ENCODE measurements at regions not wholly inside any gene's neighbourhood (a gene's known extent, or its start where the extent isn't known, plus 50 kb on each side); places are given as distances from the start of the nearest gene placed in this dataset.
"Not testable (repeated sequence)": the region's sequence is repeated elsewhere in the genome, so short reads cannot be mapped to it uniquely, and the experiment has no call there.

GRCh38 chr2:64745562-64745961 lies 91.8 kb upstream of the SERTAD2 start:
- no peak for DNase-seq

DNA sequence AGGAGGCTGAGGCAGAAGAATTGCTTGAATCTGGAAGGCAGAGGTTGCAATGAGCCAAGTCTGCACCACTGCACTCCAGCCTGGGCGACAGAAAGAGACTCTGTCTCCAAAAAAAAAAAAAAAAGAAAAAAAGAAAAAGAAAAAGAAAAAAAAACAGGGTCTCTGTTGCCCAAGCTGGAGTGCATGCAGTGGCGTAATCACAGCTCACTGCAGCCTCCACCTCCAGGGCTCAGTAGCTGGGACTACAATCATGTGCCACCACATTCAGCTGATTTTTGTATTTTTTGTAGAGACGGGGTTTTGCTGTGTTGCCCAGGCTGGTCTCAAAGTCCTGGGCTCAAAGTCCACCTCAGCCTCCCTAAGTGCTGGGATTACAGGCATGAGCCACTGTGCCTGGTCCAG lies 94.0 kb upstream of the SERTAD2 start:
- DNase-seq = not testable (repeated sequence)

- DNase-seq = no peak
Measured at GRCh38 chr2:64748147-64748546, 94.4 kb upstream of the SERTAD2 start.

GRCh38 chr2:64748561-64748960 lies 94.8 kb upstream of the SERTAD2 start:
- no peak for DNase-seq

GRCh38 chr2:64749446-64749845 lies 95.7 kb upstream of the SERTAD2 start:
- DNase-seq = no peak

DNA sequence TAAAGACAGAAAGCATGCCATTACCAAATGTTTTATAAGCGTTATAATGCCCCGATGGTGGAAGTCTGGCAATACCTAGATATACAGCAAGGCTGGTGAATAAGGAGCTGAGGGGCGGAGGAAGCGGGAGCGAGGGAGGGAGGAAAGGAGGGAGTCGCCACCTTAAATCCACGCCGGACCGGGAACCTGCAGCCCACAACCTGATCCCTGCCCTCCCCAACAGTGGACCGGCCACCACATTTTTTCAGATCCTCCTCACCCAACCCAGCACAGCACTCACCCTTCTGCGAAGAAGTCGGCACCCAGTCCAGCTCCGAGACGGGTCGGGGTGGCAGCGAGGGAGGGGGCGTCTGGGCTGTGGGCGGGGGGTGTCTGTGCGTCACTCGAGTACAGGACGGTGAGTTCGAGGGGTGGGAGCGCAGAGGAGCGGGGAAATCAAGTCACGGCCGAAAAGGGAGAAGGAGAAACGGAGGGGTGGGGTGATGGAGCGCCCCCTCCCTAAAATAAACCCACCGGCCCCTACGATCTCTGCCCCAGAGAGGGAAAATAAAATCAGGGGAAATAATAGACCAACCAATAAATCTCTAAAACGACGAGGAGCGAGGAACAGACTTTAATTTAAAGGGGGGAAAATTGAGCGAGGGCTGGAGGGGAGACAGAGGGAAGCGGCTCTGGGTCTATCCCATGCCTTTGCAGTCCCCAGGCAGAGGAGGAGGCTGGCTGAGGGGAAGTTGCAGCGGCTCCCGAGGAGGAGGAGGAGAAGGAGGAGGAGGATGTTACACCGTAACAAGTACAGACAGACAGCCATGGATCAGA lies 96.5 kb upstream of the SERTAD2 start:
- peak; percentile 32 for DNase-seq

- DNase-seq = peak; percentile 99
Measured at GRCh38 chr2:64750817-64751285, 97.1 kb upstream of the SERTAD2 start.

GRCh38 chr2:64751286-64752260 lies 97.9 kb upstream of the SERTAD2 start:
- no peak for DNase-seq

GRCh38 chr2:64753399-64753798 lies 99.7 kb upstream of the SERTAD2 start:
- DNase-seq = no peak

GRCh38 chr2:64754570-64754969 lies 100.9 kb upstream of the SERTAD2 start:
- DNase-seq = no peak

DNA sequence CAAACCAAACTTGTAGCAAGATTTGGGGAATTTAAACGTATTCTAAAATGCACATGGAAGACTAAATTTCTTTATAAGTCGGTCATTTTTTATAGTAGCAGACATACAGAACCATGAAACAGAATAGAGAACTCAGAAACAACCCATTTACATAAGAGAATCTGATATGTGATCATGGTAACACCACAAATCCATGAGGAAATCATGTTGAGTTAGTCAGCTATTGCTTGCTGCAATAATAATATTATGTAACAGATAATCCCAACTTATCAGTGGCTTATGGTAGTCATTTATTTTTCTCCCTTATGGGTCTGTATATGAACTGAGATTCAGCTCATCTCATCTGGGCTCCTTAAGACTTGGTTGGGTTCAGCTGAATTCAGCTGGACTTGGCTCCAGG lies 103.4 kb upstream of the SERTAD2 start:
- DNase-seq = no peak

DNA sequence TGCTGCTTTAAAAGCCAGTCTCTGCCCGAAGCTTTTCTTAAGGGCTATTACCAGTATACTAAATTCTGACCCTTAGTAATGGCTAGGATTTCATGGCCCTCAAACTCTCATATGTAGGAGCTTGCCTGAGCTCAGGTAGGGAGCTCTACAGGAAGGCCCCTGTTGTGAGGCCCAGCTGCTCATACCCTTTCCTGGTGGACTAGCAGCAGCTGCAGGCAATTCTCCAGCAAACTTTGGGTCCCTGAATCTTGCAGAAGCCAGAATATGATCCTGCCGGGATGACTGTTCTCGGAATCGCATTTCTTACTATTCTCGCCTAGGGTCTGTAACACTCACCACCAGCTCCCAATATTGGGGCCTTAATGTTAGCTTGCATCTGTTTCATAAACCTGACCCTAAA lies 106.4 kb upstream of the SERTAD2 start:
- DNase-seq = no peak

- DNase-seq = no peak
Measured at GRCh38 chr2:64762301-64762997, 108.7 kb upstream of the SERTAD2 start.

DNA sequence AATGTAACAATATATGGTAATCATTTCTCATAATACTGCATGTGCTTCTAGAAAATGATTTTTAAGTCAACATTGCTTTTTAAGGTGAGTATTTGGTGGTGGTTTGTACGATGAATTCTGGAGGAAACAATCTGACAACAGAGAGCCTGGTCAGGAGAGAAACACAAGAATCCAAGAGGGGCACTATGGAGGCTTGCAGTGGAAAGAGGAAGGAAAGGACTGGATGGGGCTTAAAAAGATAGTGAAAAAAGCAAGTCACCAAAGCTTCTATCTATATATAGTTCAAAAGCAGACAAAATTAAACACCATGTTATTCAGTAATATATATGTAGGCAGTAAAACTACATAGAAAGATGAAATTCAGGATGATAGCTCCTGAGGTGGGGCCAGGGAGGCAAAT lies 109.4 kb upstream of the SERTAD2 start:
- DNase-seq = no peak

DNA sequence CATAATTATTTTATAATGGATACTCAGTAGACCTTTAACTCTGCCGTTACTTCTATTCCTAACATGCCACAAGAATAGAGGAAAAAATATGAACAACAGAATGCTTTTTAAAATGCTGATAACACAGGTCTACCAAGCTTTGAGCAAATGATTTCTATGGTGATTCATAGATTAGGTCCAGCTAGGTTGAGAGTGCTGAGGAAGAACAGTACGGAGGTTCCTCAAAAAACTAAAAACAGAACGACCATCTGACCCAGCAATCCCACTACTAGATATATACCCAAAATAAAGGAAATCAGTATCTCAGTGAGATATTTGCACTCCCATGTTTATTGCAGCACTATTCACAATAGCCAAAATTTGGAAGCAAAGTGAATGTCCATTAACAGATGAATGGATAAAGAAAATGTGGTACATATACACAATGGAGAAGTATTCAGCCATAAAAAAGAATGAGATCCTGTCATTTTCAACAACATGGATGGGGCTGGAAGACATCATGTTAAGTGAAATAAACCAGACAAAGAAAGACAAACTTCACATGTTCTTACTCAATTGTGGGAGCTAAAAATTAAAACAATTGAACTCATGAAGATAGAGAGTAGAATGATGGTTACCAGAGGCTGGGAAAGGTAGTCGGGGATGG lies 111.6 kb upstream of the SERTAD2 start:
- DNase-seq = no peak

DNA sequence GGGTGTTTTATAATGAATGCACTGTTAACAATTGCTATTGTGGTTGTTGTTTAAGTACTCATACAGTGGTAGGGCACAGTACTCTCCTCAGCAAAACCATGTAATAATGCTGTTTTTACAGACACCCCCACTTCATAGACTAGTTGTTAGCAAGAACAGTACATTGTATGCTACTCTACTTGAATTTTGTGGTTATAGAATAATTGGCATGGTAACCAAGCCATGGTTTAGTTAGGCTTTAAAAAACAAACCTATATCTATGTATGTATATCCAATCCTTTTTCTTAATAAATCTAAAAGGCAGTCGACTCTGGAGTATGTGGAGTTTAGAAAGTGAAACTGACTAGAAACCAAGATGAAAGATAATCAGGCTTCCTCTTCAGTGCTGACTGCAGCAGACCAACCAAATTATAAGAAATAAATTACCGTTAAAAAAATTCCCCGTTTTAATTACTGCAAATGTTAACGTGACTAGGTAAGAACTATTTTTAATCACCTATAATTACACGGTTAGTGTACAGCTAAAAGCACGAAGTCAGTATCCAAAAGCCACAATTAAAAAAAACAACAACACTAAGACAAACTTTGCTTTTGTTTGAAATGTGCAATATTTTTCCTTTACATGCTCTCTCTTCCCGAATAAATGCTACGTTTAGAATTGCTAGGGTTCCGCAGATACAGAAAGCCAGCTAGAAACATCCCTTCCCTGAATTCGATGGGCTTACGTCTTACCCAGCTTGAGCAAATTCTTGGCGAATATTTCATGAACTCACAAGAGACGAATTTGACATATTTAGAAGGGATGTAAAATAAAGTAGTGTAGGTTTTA lies 113.3 kb upstream of the SERTAD2 start:
- no peak for DNase-seq

- DNase-seq = peak; percentile 84
Measured at GRCh38 chr2:64767670-64768468, 114.2 kb upstream of the SERTAD2 start.

GRCh38 chr2:64768491-64769005 lies 114.8 kb upstream of the SERTAD2 start:
- no peak for DNase-seq

- DNase-seq = no peak
Measured at GRCh38 chr2:64769392-64770044, 115.8 kb upstream of the SERTAD2 start.
